SU-DHL-6 (cell line): ENCODE measurements at regions not wholly inside any gene's neighbourhood (a gene's known extent, or its start where the extent isn't known, plus 50 kb on each side); places are given as distances from the start of the nearest gene placed in this dataset.

ENCODE experiments used
- H2AFZ ChIP-seq: fragments of 200-600 bp; sonication (generic); 2 replicates; pipeline ENCODE4 v1.6.1; 2014; ENCODE audit warnings: low read depth, mild to moderate bottlenecking, moderate library complexity, mixed read lengths, antibody characterized with exemption, low read length; ENCODE audit not compliant: severe bottlenecking
- H3F3A ChIP-seq: fragments of 200-600 bp; shearing (Covaris generic); 2 replicates; pipeline ENCODE4 v1.6.0; 2016; ENCODE audit warnings: antibody characterized with exemption, mild to moderate bottlenecking; ENCODE audit not compliant: insufficient read depth
- H3K27ac ChIP-seq: fragments of 200-600 bp; sonication (generic); 2 replicates; pipeline ENCODE4 v1.5.1; 2016; ENCODE audit warnings: low read depth, mild to moderate bottlenecking, low read length, moderate library complexity, mixed read lengths
- H3K27me3 ChIP-seq: fragments of 200-600 bp; sonication (generic), shearing (Covaris generic); 2 replicates; pipeline ENCODE4 v1.6.0; 2014; ENCODE audit warnings: mild to moderate bottlenecking, low read length
- H3K36me3 ChIP-seq: fragments of 200-600 bp; sonication (generic); 2 replicates; pipeline ENCODE4 v1.6.1; 2014; ENCODE audit warnings: mild to moderate bottlenecking, low read length, mixed read lengths
- H3K4me2 ChIP-seq: fragments of 300-600, 200-600 bp; shearing (Covaris generic), sonication (generic); 2 replicates; pipeline ENCODE4 v1.6.0; 2014; ENCODE audit warnings: low read length, low read depth, mild to moderate bottlenecking; ENCODE audit not compliant: poor library complexity, severe bottlenecking
- H3K4me3 ChIP-seq: fragments of 200-600 bp; sonication (generic); 2 replicates; pipeline ENCODE4 v1.5.1; 2014; ENCODE audit warnings: antibody characterized with exemption, low read length, mild to moderate bottlenecking, mixed read lengths; ENCODE audit not compliant: insufficient read depth, poor library complexity, severe bottlenecking
- H3K79me2 ChIP-seq: fragments of 200-600 bp; sonication (generic); 2 replicates; pipeline ENCODE4 v1.6.1; 2014; ENCODE audit warnings: mild to moderate bottlenecking, low read length, moderate library complexity; ENCODE audit not compliant: insufficient read depth
- H3K9ac ChIP-seq: fragments of 200-600 bp; sonication (generic); 2 replicates; pipeline ENCODE4 v1.7.0; 2014; ENCODE audit warnings: mild to moderate bottlenecking, low read length
- H3K9me2 ChIP-seq: fragments of 200-600 bp; sonication (generic); replicated peaks from 2 replicates; pipeline ENCODE4 v1.6.1; 2014; ENCODE audit warnings: low read length; ENCODE audit not compliant: insufficient read depth
- H3K9me3 ChIP-seq: fragments of 200-600 bp; sonication (generic); 2 replicates; pipeline ENCODE4 v1.6.1; 2014; ENCODE audit warnings: low read length, mixed read lengths; ENCODE audit not compliant: insufficient read depth
- H4K20me1 ChIP-seq: fragments of 200-600 bp; sonication (generic); 2 replicates; pipeline ENCODE4 v1.6.1; 2014; ENCODE audit warnings: low read depth, mild to moderate bottlenecking, antibody characterized with exemption, low read length, moderate library complexity, mixed read lengths
- EZH2phosphoT487 ChIP-seq: fragments of 200-600 bp; sonication (generic), shearing (Covaris generic); conservative IDR thresholded peaks from 2 replicates; pipeline ENCODE4 v1.6.1; 2018; ENCODE audit warnings: mild to moderate bottlenecking, antibody characterized with exemption, low read length, moderate library complexity, mixed read lengths
- TF ChIP-seq, protein P1 (sequence below): fragments of 200-600 bp; sonication (generic); IDR thresholded peaks from one replicate; pipeline ENCODE4 v1.5.1; 2017; ENCODE audit warnings: antibody characterized with exemption, mild to moderate bottlenecking, low read length, moderate library complexity; ENCODE audit not compliant: insufficient read depth, poor library complexity, severe bottlenecking

DNA sequence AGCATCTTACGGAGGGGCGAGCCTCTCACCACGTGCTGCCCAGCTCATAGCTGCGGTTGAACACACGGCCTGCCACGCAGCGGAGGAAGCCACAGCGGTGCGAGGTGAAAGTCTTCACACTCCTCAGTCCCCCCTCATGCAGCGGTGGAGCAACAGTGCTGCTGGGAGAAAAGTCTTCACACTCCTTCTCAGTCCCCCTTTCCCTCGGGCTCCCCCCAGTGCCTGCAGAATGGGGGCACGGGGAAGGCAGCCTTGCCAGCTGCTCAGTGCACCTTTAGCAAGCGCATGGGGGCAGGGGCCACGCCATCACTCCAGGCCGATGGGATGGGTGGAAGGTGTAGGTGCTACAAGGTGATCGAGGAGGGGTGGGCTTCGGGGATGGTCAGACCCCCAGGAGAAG lies 206.3 kb upstream of the TCERG1L start:
- Histone ChIP-seq H3F3A (no peaks in the 10 kb centered on the region), H3K27ac (no peak overlapping the region), H3K4me2 (no peak overlapping the region), H3K27me3 (no peaks in the 10 kb centered on the region), H3K9me3 (no peaks in the 10 kb centered on the region), H3K9ac (no peak overlapping the region), H2AFZ (no peak overlapping the region), H3K4me3 (no peak overlapping the region), H3K79me2 (no peaks in the 10 kb centered on the region), H4K20me1 (no peaks in the 10 kb centered on the region), H3K36me3 (no peaks in the 10 kb centered on the region), H3K9me2 (no peaks in the 10 kb centered on the region)
- no peak for TF ChIP-seq EZH2phosphoT487
- TF ChIP-seq, protein P1, sequence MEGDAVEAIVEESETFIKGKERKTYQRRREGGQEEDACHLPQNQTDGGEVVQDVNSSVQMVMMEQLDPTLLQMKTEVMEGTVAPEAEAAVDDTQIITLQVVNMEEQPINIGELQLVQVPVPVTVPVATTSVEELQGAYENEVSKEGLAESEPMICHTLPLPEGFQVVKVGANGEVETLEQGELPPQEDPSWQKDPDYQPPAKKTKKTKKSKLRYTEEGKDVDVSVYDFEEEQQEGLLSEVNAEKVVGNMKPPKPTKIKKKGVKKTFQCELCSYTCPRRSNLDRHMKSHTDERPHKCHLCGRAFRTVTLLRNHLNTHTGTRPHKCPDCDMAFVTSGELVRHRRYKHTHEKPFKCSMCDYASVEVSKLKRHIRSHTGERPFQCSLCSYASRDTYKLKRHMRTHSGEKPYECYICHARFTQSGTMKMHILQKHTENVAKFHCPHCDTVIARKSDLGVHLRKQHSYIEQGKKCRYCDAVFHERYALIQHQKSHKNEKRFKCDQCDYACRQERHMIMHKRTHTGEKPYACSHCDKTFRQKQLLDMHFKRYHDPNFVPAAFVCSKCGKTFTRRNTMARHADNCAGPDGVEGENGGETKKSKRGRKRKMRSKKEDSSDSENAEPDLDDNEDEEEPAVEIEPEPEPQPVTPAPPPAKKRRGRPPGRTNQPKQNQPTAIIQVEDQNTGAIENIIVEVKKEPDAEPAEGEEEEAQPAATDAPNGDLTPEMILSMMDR, result no peak

DNA sequence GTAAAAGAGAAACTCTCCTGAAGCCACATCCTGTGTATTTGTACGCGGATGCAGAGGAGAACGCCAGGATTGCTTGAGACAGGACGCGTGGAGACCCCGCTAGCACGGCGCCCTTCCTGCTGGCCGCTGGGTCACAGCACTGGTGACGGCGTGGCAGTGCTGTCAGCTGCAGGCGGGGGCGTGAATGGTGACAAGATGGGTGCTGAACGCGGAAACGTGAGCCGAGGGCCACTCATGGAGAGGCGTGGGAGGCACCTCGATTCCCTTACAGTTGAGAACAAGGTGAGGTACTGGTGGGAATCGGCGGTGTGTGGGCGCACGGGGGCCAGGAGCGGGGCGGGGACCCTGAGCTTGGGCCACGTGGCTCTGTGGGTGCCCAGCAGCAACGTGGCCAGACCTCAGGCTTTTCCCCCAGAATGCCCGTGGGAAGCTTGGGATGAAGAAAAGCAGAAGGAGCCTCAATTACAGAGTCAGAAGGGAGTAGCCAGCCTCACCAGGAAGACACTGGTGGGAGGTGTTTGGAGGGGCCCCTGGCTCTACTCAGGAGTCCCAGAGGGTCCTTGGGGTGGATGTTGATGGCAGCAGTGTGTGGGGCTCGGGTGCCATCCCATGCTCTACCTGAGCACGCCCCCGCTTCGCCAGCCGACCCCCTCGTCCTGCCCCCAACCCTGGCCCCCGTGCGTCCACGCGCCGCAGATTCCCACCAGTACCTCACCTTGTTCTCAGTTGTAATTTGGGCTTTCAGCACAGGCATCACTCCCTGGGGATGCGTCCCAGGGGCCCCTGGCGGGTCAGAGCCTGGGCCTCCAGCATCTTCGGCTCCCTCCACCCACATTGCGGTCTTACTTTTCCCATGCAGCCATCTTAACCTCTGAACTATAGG lies 208.4 kb upstream of the TCERG1L start:
- no peaks in the 10 kb centered on the region for H3K36me3 ChIP-seq

DNA sequence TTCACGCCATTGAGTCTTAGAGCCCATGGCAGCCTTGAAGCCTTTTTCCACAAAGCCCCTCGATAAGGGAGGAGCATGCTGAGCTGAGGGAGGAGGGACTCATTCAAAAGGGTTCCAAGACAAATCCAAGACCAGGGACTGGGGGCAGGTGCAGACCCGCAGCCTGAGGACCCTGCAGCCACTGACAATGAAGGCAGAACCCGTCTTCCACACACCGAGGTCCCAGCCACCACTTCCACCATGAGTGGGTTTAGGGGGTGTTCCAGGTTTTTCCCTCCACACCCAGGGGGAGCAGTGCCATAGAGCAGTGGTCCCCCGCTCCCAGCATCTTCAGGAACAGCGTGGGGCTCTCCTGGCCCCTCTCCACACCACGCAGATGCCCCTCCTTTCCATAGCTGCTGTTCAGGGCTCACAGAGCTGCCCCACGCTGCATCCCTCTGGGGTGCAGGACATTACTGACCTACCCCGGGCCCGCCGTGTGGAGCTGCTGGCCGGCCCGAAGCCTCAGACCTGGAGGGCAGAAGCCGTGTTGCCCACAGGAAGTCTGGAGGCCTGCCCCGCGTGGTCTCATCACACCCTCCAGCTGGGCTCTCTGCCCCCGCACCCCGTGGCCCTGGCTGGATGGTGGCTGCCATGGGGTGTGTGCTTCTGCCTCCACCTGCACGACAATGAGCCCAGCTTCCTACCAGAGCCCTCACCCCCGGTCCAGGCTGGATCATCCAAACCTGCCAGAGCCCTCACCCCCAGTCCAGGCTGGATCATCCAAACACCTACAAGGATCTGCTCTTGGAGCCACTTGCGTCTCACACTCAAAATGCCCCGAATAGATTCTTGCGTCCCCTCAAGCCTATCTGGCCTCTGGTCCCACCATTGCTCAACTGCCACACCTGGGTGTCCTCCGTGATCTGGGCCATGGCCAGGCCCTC lies 220.0 kb upstream of the TCERG1L start:
- H3K9me3 ChIP-seq, result no peaks in the 10 kb centered on the region
- no peaks in the 10 kb centered on the region for H3F3A ChIP-seq
- no peaks in the 10 kb centered on the region for H3K9me2 ChIP-seq
- no peak overlapping the region for H3K27ac ChIP-seq
- H3K36me3 ChIP-seq, result no peaks in the 10 kb centered on the region
- H3K4me2 ChIP-seq, result no peak overlapping the region
- H4K20me1 ChIP-seq, result no peaks in the 10 kb centered on the region
- no peak overlapping the region for H3K9ac ChIP-seq
- TF ChIP-seq, protein P1, result no peak
- no peak for TF ChIP-seq EZH2phosphoT487
- H3K4me3 ChIP-seq, result no peak overlapping the region
- no peak overlapping the region for H2AFZ ChIP-seq
- no peaks in the 10 kb centered on the region for H3K79me2 ChIP-seq
- H3K27me3 ChIP-seq, result no peaks in the 10 kb centered on the region

More for the DNA sequence above, 208.4 kb upstream of the TCERG1L start:
- H4K20me1 ChIP-seq, result no peaks in the 10 kb centered on the region
- H3K9me2 ChIP-seq, result no peaks in the 10 kb centered on the region
- H3K9me3 ChIP-seq, result no peaks in the 10 kb centered on the region
- H3K27me3 ChIP-seq, result no peaks in the 10 kb centered on the region
- H3K4me2 ChIP-seq, result no peak overlapping the region
- no peak overlapping the region for H3K27ac ChIP-seq
- H3K4me3 ChIP-seq, result no peak overlapping the region
- H3F3A ChIP-seq, result no peaks in the 10 kb centered on the region
- no peak overlapping the region for H3K9ac ChIP-seq
- no peaks in the 10 kb centered on the region for H3K79me2 ChIP-seq
- TF ChIP-seq, protein P1, result no peak
- no peak for TF ChIP-seq EZH2phosphoT487
- H2AFZ ChIP-seq, result no peak overlapping the region
